WERI-Rb-1 (cell line): ENCODE measurements at regions not wholly inside any gene's neighbourhood (a gene's known extent, or its start where the extent isn't known, plus 50 kb on each side); places are given as distances from the start of the nearest gene placed in this dataset.

Experiments used
- DNase-seq: peaks from one replicate; pipeline ENCODE4 v3.0.0-alpha.2; 2020
- H3K27ac ChIP-seq: fragments of 250-450 bp; sonication (Bioruptor Pico); 2 replicates; pipeline ENCODE4 v1.5.1; 2020; ENCODE audit warnings: mild to moderate bottlenecking, moderate library complexity
- H3K27me3 ChIP-seq: fragments of 250-450 bp; sonication (Bioruptor Pico); 2 replicates; pipeline ENCODE4 v1.5.1; 2021; ENCODE audit warnings: mild to moderate bottlenecking, low read depth, moderate library complexity; ENCODE audit not compliant: insufficient read depth, severe bottlenecking
- H3K36me3 ChIP-seq: fragments of 250-450 bp; sonication (Bioruptor Pico); 2 replicates; pipeline ENCODE4 v1.5.1; 2020; ENCODE audit warnings: mild to moderate bottlenecking, moderate library complexity
- H3K4me3 ChIP-seq: 2 replicates; pipeline ENCODE4 v1.5.1; 2011; ENCODE audit warnings: low read depth, mild to moderate bottlenecking, control low read depth, low read length
- H3K9me3 ChIP-seq: fragments of 250-450 bp; sonication (Bioruptor Pico); 2 replicates; pipeline ENCODE4 v1.5.1; 2021; ENCODE audit warnings: mild to moderate bottlenecking, moderate library complexity; ENCODE audit not compliant: severe bottlenecking
- TF ChIP-seq, protein P1 (sequence below): IDR thresholded peaks from 2 replicates; pipeline ENCODE4 v1.5.1; 2011; ENCODE audit warnings: low read depth, mild to moderate bottlenecking, control low read depth, inconsistent platforms, low read length

DNA sequence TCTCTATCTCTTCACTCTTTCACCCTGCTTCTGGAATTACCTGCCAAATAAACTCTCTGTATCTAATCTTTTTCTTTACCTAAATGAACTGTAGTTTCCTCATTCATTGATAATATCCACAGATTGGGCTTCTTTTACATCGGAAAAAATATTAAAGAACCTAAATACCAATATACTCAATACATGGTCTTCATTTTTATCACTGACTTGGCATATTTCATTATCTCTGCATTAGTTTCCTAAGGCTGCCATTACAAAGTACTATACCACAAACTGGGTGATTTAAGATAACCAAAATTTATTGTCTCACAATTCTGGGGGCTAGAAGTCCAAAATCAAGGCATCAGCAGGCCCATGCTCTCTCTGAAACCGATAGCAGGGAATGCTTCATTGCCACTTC is 411.9 kb upstream of the SPTLC3 start:
- H3K4me3 ChIP-seq: no peak overlapping the region
- no peaks in the 10 kb centered on the region for H3K9me3 ChIP-seq
- no peak for DNase-seq
- no peak overlapping the region for H3K27ac ChIP-seq
- H3K27me3 ChIP-seq: no peaks in the 10 kb centered on the region
- H3K36me3 ChIP-seq: no peaks in the 10 kb centered on the region
- TF ChIP-seq, protein P1, sequence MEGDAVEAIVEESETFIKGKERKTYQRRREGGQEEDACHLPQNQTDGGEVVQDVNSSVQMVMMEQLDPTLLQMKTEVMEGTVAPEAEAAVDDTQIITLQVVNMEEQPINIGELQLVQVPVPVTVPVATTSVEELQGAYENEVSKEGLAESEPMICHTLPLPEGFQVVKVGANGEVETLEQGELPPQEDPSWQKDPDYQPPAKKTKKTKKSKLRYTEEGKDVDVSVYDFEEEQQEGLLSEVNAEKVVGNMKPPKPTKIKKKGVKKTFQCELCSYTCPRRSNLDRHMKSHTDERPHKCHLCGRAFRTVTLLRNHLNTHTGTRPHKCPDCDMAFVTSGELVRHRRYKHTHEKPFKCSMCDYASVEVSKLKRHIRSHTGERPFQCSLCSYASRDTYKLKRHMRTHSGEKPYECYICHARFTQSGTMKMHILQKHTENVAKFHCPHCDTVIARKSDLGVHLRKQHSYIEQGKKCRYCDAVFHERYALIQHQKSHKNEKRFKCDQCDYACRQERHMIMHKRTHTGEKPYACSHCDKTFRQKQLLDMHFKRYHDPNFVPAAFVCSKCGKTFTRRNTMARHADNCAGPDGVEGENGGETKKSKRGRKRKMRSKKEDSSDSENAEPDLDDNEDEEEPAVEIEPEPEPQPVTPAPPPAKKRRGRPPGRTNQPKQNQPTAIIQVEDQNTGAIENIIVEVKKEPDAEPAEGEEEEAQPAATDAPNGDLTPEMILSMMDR: no peak

GRCh38 chr20:12597551-12597950 is 411.2 kb upstream of the SPTLC3 start:
- H3K27me3 ChIP-seq: no peaks in the 10 kb centered on the region
- TF ChIP-seq, protein P1: no peak
- no peak overlapping the region for H3K4me3 ChIP-seq
- no peak for DNase-seq
- H3K36me3 ChIP-seq: no peaks in the 10 kb centered on the region
- no peaks in the 10 kb centered on the region for H3K9me3 ChIP-seq
- H3K27ac ChIP-seq: no peak overlapping the region

DNA sequence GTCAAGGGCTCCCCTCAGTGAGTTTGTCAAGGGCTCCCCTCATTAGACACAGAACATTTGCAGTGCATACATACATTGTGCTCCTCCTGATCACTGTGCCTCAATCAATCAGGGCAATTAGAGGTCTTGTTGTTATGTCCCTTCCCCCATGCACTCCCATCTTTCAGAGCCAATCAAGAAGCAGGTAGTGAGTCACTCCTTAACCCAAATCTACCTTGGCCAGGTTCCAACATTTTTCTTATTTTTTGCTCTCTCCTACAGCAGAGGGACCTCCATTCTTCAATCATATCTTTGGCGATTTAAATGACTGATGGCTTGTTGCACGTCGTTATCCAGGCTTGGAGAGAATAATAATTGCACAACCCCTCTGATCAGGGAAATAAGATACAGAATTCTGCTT is 409.9 kb upstream of the SPTLC3 start:
- Histone ChIP-seq H3K27me3 (no peaks in the 10 kb centered on the region), H3K36me3 (no peaks in the 10 kb centered on the region), H3K27ac (no peak overlapping the region), H3K9me3 (no peaks in the 10 kb centered on the region), H3K4me3 (no peak overlapping the region)
- TF ChIP-seq, protein P1: no peak
- DNase-seq: no peak

DNA sequence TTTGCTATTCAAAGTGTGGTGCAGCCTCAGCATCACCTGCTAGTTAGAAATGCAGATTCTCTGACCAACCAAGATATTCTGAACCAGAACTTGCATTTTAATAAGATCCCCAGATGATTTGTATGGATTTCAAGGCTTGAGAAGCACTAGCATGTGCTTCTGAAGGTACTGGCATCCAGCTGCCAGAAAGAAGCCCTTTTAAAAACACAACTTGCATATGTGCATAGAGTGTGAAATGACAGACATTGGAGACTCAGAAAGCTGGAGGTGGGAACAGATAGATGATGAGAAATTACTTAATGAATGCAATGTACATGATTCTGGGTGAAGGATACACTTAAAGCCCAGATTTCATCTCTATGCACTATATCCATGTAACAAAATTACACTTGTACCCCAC is 409.3 kb upstream of the SPTLC3 start:
- H3K36me3 ChIP-seq: no peaks in the 10 kb centered on the region
- H3K27ac ChIP-seq: no peak overlapping the region
- H3K9me3 ChIP-seq: no peaks in the 10 kb centered on the region
- TF ChIP-seq, protein P1: no peak
- DNase-seq: no peak
- no peak overlapping the region for H3K4me3 ChIP-seq
- H3K27me3 ChIP-seq: no peaks in the 10 kb centered on the region

GRCh38 chr20:12605751-12606150 is 403.0 kb upstream of the SPTLC3 start:
- TF ChIP-seq, protein P1: no peak
- Histone ChIP-seq H3K27ac (no peak overlapping the region), H3K4me3 (no peak overlapping the region), H3K9me3 (no peaks in the 10 kb centered on the region), H3K36me3 (no peaks in the 10 kb centered on the region), H3K27me3 (no peaks in the 10 kb centered on the region)
- no peak for DNase-seq

DNA sequence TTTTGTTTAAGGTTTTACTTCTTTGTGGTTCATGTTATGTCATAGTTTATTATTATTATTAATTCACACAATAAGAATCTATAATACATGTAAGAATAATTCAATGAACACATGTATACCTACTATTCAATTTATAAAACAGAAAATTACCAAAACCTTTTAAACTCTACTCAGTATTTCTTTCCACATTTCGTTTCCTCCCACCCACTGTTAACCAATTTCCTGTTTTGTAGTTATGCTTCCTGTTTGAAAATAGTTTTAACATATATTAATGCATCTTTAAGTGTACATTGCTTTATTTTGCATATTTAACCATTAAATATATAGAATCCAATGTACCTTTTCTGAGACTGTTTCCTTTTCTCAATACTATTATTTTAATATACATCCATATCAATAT is 397.9 kb upstream of the SPTLC3 start:
- H3K27ac ChIP-seq: no peak overlapping the region
- TF ChIP-seq, protein P1: no peak
- H3K9me3 ChIP-seq: no peaks in the 10 kb centered on the region
- DNase-seq: no peak
- H3K36me3 ChIP-seq: no peaks in the 10 kb centered on the region
- no peaks in the 10 kb centered on the region for H3K27me3 ChIP-seq
- H3K4me3 ChIP-seq: no peak overlapping the region
